ENCODE measurements at regions not wholly inside any gene's neighbourhood (a gene's known extent, or its start where the extent isn't known, plus 50 kb on each side); places are given as distances from the start of the nearest gene placed in this dataset.
"Not testable (repeated sequence)": the region's sequence is repeated elsewhere in the genome, so short reads cannot be mapped to it uniquely, and the experiment has no call there.

GRCh38 chr2:8608411-8608954, 73.4 kb upstream of the ID2 start:
- DNase-seq (ENCODE audit: low spot score) = no peak

DNA sequence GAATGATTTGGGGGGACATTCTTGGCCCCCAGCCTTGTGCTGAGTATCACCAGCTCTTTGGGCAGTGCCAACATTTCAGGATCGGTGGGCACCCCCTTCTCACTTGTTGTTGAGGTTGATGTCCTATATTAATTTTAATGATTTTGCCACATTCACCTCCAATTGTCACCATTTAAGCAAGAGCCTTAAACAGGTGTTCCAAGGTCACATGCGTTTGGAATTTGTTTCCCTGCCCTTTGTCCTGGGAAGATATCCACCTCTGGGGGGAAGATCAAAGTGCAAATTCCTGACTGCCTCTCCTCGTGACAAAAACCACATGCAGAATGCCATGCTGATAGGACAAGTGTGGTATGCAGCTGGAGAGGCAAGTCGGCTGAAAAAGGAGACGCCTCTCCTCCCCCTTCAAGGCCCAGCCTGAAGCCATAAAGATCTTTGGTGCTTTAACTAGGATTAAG, 72.5 kb upstream of the ID2 start:
- Histone ChIP-seq H3K9me3 (no peaks in the 10 kb centered on the region), H3K4me3 (no peak overlapping the region), H3K27ac (no peak overlapping the region), H3K36me3 (no peaks in the 10 kb centered on the region), H3K27me3 (replicated peaks; ENCODE audit: insufficient read depth) (no peaks in the 10 kb centered on the region), H3K4me1 (ENCODE audit: control insufficient read depth in 1 of 2, low read depth in 2 of 2) (peaks cover 0 to 24% of the 10 kb centered on the region in 2 donors)
- TF ChIP-seq CTCF (IDR thresholded peaks at IDR 0.05) = no peak
- no peak for DNase-seq (ENCODE audit: low spot score)
- no peak for ATAC-seq (ENCODE audit: insufficient number of reproducible peaks, low FRiP score, low read depth)

More at GRCh38 chr2:8608411-8608954, 73.4 kb upstream of the ID2 start:
- Histone ChIP-seq H3K4me3 (no peak overlapping the region), H3K4me1 (ENCODE audit: control insufficient read depth in 1 of 2, low read depth in 2 of 2) (peaks cover 0 to 24% of the 10 kb centered on the region in 2 donors), H3K27ac (no peak overlapping the region), H3K9me3 (no peaks in the 10 kb centered on the region), H3K27me3 (replicated peaks; ENCODE audit: insufficient read depth) (no peaks in the 10 kb centered on the region), H3K36me3 (no peaks in the 10 kb centered on the region)
- no peak for ATAC-seq (ENCODE audit: insufficient number of reproducible peaks, low FRiP score, low read depth)
- no peak for TF ChIP-seq CTCF (IDR thresholded peaks at IDR 0.05)

DNA sequence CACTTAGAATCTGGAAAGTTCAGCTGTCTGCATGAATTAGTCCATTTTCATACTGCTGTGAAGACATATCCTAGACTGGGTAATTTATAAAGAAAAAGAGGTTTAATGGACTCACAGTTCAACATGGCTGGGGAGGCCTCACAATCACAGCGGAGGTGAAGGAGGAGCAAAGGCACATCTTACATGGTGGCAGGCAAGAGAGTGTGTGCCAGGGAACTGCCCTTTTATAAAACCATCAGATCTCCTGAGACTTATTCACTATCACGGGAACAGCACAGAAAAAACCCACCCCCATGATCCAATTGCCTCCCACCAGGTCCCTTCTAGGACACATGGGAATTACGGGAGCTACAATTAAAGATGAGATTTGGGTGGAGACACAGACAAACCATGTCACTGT, 71.1 kb upstream of the ID2 start:
- H3K4me1 ChIP-seq (ENCODE audit: control insufficient read depth in 1 of 2, low read depth in 2 of 2) = peaks cover 0 to 24% of the 10 kb centered on the region in 2 donors
- H3K4me3 ChIP-seq; H3K9me3 ChIP-seq; ATAC-seq (ENCODE audit: insufficient number of reproducible peaks, low FRiP score, low read depth); DNase-seq (ENCODE audit: low spot score); H3K27me3 ChIP-seq (replicated peaks; ENCODE audit: insufficient read depth); H3K27ac ChIP-seq; H3K36me3 ChIP-seq: not testable (repeated sequence)

DNA sequence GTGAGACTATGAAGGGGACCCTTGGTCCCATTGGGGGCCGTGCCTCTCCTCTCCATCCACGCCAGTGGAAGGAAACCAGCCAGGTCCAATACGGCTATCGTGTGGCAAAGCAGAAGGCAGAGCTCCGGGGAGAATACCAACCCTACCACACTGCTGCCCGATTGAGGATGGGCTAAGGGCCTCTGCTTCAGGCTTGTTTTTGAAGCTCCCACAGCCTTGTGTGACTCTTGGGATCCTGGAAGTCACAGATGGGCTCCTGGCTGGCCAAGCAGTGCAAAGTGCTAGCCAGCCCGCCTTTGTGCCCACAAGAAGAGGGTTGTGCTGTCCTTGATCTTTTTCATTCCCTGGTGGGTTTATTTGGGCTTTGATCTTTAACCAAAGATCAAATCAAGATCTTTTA, 70.6 kb upstream of the ID2 start:
- DNase-seq (ENCODE audit: low spot score) = no peak
- no peak for ATAC-seq (ENCODE audit: insufficient number of reproducible peaks, low FRiP score, low read depth)
- H3K4me1 ChIP-seq (ENCODE audit: control insufficient read depth in 1 of 2, low read depth in 2 of 2) = peaks cover 0 to 21% of the 10 kb centered on the region in 2 donors
- H3K4me3 ChIP-seq = no peak overlapping the region
- no peaks in the 10 kb centered on the region for H3K36me3 ChIP-seq
- H3K27ac ChIP-seq = no peak overlapping the region
- no peaks in the 10 kb centered on the region for H3K27me3 ChIP-seq (replicated peaks; ENCODE audit: insufficient read depth)
- no peaks in the 10 kb centered on the region for H3K9me3 ChIP-seq
- no peak for TF ChIP-seq CTCF (IDR thresholded peaks at IDR 0.05)

GRCh38 chr2:8611700-8612099, 70.2 kb upstream of the ID2 start:
- H3K27me3 ChIP-seq (replicated peaks; ENCODE audit: insufficient read depth) = no peaks in the 10 kb centered on the region

More at GRCh38 chr2:8611700-8612099, 70.2 kb upstream of the ID2 start:
- no peak for TF ChIP-seq CTCF (IDR thresholded peaks at IDR 0.05)
- H3K4me1 ChIP-seq (ENCODE audit: control insufficient read depth in 1 of 2, low read depth in 2 of 2) = peaks cover 0 to 17% of the 10 kb centered on the region in 2 donors
- H3K4me3 ChIP-seq = no peak overlapping the region
- DNase-seq (ENCODE audit: low spot score) = no peak
- no peak overlapping the region for H3K27ac ChIP-seq
- no peaks in the 10 kb centered on the region for H3K9me3 ChIP-seq
- ATAC-seq (ENCODE audit: insufficient number of reproducible peaks, low FRiP score, low read depth) = no peak
- H3K36me3 ChIP-seq = no peaks in the 10 kb centered on the region

Measured in thoracic aorta (tissue), 2 donors.